Upper lobe of right lung (tissue), 1 donor: ENCODE measurements at regions not wholly inside any gene's neighbourhood (a gene's known extent, or its start where the extent isn't known, plus 50 kb on each side); places are given as distances from the start of the nearest gene placed in this dataset.
"Not testable (repeated sequence)": the region's sequence is repeated elsewhere in the genome, so short reads cannot be mapped to it uniquely, and the experiment has no call there.

Experiments used
- ATAC-seq: fragments of 200-7000 bp; cut with Tn5 transposase; one replicate; pipeline ENCODE4 v1.9.1; 2020; ENCODE audit warnings: mild to moderate bottlenecking, moderate library complexity
- DNase-seq: peaks from one replicate; pipeline ENCODE4 v3.0.0-alpha.2; 2020
- H3K27ac ChIP-seq: fragments of 200-600 bp; one replicate; pipeline ENCODE4 v1.8.0; 2022
- H3K27me3 ChIP-seq: fragments of 200-600 bp; one replicate; pipeline ENCODE4 v1.8.0; 2022; ENCODE audit warnings: mild to moderate bottlenecking
- H3K36me3 ChIP-seq: fragments of 200-600 bp; one replicate; pipeline ENCODE4 v1.8.0; 2022
- H3K4me1 ChIP-seq: fragments of 200-600 bp; one replicate; pipeline ENCODE4 v1.8.0; 2022
- H3K4me3 ChIP-seq: fragments of 200-600 bp; one replicate; pipeline ENCODE4 v1.8.0; 2022; ENCODE audit warnings: mild to moderate bottlenecking
- H3K9me3 ChIP-seq: fragments of 200-600 bp; one replicate; pipeline ENCODE4 v1.8.0; 2022
- intact Hi-C: fragments of 100-400 bp; cut with DNase I; formaldehyde crosslinking; loops from one replicate; pipeline ENCODE4 v1.11.0; 2022
- TF ChIP-seq, protein P1 (sequence below): fragments of 200-600 bp; IDR thresholded peaks from one replicate; pipeline ENCODE4 v1.8.0; 2022; ENCODE audit warnings: antibody characterized with exemption
- donor health status: DM: no; HTN: yes; CAD: no; lungs with severe emphysema.

DNA sequence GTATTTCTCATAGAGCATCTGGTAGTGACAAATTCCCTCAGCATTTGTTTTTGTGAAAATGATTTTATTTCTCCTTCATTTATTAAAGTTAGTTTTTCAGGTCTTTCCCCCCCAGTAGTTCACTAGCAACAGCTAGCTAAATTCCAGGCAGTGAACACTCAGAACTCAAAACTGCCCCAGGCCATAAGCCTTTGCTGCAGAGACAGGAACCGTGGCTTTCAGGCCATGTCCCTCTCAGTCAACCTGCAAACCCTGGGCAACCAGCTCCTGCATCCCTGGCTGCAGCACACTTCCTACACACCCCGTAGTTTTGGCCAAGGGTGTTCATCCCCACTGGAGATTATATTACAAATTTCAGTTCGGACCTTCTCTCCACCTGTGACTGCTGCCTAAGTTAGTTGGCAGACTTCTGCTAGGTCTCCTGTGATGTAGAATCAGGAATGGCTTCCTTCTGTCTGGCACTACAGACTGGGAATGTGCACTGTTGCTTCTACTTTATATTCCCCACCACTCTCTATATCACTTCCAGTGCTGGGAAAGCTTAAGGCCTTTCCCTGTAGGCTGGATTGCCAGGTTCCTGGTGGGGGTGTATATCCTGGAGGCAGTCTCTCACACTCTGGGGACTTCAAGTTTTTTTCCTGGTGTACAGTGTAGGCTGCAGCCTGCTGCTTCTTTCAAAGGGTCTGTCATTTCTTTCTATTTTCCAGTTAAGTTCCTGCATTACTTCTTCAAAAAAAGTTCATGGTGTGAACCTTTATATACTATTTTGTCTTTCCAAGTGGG is 924.4 kb upstream of the LRFN5 start:
- intact Hi-C loops: no loop called here
- H3K27ac ChIP-seq: no peak overlapping the region
- no peaks in the 10 kb centered on the region for H3K36me3 ChIP-seq
- H3K4me3 ChIP-seq: no peak overlapping the region
- no peak for ATAC-seq
- TF ChIP-seq, protein P1, sequence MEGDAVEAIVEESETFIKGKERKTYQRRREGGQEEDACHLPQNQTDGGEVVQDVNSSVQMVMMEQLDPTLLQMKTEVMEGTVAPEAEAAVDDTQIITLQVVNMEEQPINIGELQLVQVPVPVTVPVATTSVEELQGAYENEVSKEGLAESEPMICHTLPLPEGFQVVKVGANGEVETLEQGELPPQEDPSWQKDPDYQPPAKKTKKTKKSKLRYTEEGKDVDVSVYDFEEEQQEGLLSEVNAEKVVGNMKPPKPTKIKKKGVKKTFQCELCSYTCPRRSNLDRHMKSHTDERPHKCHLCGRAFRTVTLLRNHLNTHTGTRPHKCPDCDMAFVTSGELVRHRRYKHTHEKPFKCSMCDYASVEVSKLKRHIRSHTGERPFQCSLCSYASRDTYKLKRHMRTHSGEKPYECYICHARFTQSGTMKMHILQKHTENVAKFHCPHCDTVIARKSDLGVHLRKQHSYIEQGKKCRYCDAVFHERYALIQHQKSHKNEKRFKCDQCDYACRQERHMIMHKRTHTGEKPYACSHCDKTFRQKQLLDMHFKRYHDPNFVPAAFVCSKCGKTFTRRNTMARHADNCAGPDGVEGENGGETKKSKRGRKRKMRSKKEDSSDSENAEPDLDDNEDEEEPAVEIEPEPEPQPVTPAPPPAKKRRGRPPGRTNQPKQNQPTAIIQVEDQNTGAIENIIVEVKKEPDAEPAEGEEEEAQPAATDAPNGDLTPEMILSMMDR: no peak
- no peaks in the 10 kb centered on the region for H3K9me3 ChIP-seq
- no peaks in the 10 kb centered on the region for H3K27me3 ChIP-seq
- no peak for DNase-seq
- no peaks in the 10 kb centered on the region for H3K4me1 ChIP-seq

DNA sequence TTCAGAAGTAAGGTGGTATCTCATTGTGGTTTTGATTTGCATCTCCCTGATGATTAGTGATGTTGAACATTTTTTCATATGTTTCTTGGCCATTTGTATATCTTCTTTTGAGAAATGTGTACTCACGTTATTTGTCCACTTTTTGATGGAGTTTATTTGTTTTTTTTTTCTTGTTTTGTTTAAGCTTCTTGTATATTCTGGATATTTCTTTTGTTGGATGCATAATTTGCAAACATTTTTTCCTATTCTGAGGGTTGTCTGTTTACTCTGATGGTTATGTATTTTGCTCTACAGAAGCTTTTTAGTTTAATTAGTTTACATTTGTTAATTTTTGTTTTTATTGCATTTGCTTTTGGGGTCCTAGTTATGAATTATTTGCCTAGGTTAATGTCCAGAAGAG is 927.4 kb upstream of the LRFN5 start:
- no peak overlapping the region for H3K4me3 ChIP-seq

DNA sequence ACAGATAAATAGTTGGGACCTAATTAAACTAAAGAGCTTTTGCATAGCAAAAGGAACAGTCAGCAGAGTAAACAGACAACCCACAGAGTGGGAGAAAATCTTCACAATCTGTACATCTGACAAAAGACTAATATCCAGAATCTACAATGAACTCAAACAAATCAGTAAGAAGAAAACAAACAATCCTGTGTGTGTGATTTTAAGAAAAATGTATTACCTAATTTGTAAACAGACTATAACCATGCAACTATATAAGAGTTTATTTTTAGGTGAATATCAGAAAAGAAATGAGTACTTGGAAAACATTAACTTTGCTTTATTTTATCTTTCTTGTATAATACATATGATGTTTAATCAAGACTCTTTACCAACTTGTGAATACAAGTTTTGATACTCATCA is 929.5 kb upstream of the LRFN5 start:
- H3K9me3 ChIP-seq, intact Hi-C loops, H3K4me1 ChIP-seq, H3K27ac ChIP-seq, DNase-seq, H3K27me3 ChIP-seq, H3K4me3 ChIP-seq, ATAC-seq, H3K36me3 ChIP-seq: not testable (repeated sequence)

More for the DNA sequence above, 927.4 kb upstream of the LRFN5 start:
- no peak for DNase-seq
- Histone ChIP-seq H3K27me3 (no peaks in the 10 kb centered on the region), H3K4me1 (no peaks in the 10 kb centered on the region), H3K36me3 (no peaks in the 10 kb centered on the region), H3K9me3 (no peaks in the 10 kb centered on the region), H3K27ac (no peak overlapping the region)
- TF ChIP-seq, protein P1: no peak
- intact Hi-C loops: no loop called here
- ATAC-seq: no peak

DNA sequence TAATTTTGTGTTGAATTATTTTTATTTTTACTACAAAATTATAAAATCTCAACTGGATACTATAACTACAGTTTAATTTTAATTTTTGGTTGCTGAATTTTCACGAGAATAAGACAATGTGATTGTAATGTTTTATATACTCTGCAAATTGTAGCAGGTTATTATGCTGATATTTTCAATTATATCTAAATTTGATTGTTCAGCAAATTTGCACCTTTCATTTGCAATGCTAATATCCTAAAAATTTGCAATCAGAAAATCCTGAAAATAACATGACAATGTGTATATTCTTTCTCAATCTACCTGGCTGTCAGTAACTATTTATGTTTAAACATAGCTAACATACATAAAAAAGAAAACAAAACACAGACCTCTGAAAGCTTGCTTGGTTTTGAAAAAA is 932.2 kb upstream of the LRFN5 start:
- ATAC-seq (no peak), DNase-seq (no peak)
- no peaks in the 10 kb centered on the region for H3K36me3 ChIP-seq
- TF ChIP-seq, protein P1: no peak
- H3K4me1 ChIP-seq: no peaks in the 10 kb centered on the region
- H3K4me3 ChIP-seq: no peak overlapping the region
- intact Hi-C loops: no loop called here
- H3K27ac ChIP-seq: no peak overlapping the region
- H3K27me3 ChIP-seq: no peaks in the 10 kb centered on the region
- no peaks in the 10 kb centered on the region for H3K9me3 ChIP-seq

DNA sequence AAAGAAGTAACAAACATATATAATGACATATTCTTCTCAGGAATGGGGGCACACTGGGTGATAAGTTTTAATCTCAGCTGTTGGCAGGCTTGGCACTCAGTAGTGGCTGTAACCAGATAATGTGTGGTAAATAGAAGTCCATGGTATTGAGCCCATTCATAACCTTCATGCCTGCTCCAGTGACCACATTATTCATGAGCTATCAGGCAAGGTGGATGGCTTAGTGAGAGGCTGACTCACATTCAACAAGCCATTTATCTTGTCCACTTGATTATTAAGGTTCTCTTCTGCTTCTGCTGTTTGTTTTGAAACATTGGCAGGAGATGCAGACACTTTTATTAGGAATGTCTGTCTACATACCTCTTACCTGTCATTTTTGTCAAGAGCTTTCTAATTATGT is 950.4 kb upstream of the LRFN5 start:
- TF ChIP-seq, protein P1: no peak
- H3K4me1 ChIP-seq: no peaks in the 10 kb centered on the region
- H3K27me3 ChIP-seq: no peaks in the 10 kb centered on the region
- H3K27ac ChIP-seq: no peak overlapping the region
- no peaks in the 10 kb centered on the region for H3K9me3 ChIP-seq
- H3K4me3 ChIP-seq: no peak overlapping the region
- ATAC-seq (no peak), DNase-seq (no peak)
- intact Hi-C loops: no loop called here
- no peaks in the 10 kb centered on the region for H3K36me3 ChIP-seq

DNA sequence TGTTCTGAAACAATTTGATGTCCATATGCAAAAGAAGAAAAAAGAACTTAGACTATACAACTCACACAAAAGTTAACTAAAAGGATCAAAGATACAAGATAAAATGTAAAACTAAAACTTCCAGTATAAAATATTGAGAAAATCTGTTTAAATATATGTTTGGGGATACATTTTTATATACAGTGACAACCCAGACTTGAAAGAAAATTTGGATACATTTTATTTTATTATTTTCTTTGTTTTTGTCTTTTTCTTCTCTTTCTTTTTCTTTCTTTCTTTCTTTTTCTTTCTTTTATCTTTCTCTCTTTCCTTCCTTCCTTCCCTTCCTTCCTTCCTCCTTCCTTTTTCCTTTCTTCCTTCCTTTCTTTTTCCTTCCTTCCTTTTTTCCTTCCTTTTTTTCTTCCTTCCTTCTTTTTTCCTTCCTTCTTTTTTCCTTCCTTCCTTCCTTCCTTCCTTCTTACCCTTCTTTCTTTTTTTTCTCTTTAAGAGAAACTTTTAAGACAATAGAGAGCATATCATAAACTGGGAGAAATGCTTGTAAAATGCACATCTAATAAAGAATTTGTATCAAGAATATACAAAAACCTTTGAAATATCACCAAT is 954.5 kb upstream of the LRFN5 start:
- no peaks in the 10 kb centered on the region for H3K9me3 ChIP-seq
- intact Hi-C loops: no loop called here
- H3K4me3 ChIP-seq: no peak overlapping the region
- DNase-seq: no peak
- H3K4me1 ChIP-seq: no peaks in the 10 kb centered on the region
- TF ChIP-seq, protein P1: no peak
- no peaks in the 10 kb centered on the region for H3K27me3 ChIP-seq
- H3K36me3 ChIP-seq: no peaks in the 10 kb centered on the region
- H3K27ac ChIP-seq: no peak overlapping the region
- no peak for ATAC-seq
